HG03139 (cell line): ENCODE measurements at regions not wholly inside any gene's neighbourhood (a gene's known extent, or its start where the extent isn't known, plus 50 kb on each side); places are given as distances from the start of the nearest gene placed in this dataset.

Experiments
- ATAC-seq: cut with Tn5 transposase; IDR thresholded peaks from one replicate; pipeline ENCODE4 v1.9.1; 2021; ENCODE audit not compliant: unreplicated experiment

- no peak for ATAC-seq
Observed at GRCh38 chr13:26942184-26942583, 181.6 kb upstream of the GPR12 start.

GRCh38 chr13:26941345-26942174 lies 181.0 kb upstream of the GPR12 start:
- ATAC-seq = no peak

GRCh38 chr13:26934096-26934495 lies 173.5 kb upstream of the GPR12 start:
- no peak for ATAC-seq

- ATAC-seq = no peak
Observed at GRCh38 chr13:26932465-26932864, 171.9 kb upstream of the GPR12 start.

- no peak for ATAC-seq
Observed at GRCh38 chr13:26929971-26930730, 169.6 kb upstream of the GPR12 start.

GRCh38 chr13:26927511-26927910 lies 166.9 kb upstream of the GPR12 start:
- ATAC-seq = no peak

- no peak for ATAC-seq
Observed at GRCh38 chr13:26926371-26926770, 165.8 kb upstream of the GPR12 start.

- no peak for ATAC-seq
Observed at GRCh38 chr13:26923824-26924605, 163.4 kb upstream of the GPR12 start.

- no peak for ATAC-seq
Observed at GRCh38 chr13:26921918-26922317, 161.3 kb upstream of the GPR12 start.

- no peak for ATAC-seq
Observed at GRCh38 chr13:26920614-26921355, 160.2 kb upstream of the GPR12 start.

- ATAC-seq = no peak
Observed at GRCh38 chr13:26919732-26920131, 159.1 kb upstream of the GPR12 start.

- no peak for ATAC-seq
Observed at GRCh38 chr13:26919311-26919710, 158.7 kb upstream of the GPR12 start.

- no peak for ATAC-seq
Observed at GRCh38 chr13:26914624-26915023, 154.0 kb upstream of the GPR12 start.

GRCh38 chr13:26914148-26914547 lies 153.6 kb upstream of the GPR12 start:
- no peak for ATAC-seq

GRCh38 chr13:26910754-26911465 lies 150.3 kb upstream of the GPR12 start:
- no peak for ATAC-seq

GRCh38 chr13:26909477-26909876 lies 148.9 kb upstream of the GPR12 start:
- no peak for ATAC-seq

- no peak for ATAC-seq
Observed at GRCh38 chr13:26908126-26908525, 147.5 kb upstream of the GPR12 start.

GRCh38 chr13:26899202-26899601 lies 138.6 kb upstream of the GPR12 start:
- ATAC-seq = no peak

GRCh38 chr13:26897706-26898550 lies 137.3 kb upstream of the GPR12 start:
- ATAC-seq = no peak
